ENCODE measurements at regions not wholly inside any gene's neighbourhood (a gene's known extent, or its start where the extent isn't known, plus 50 kb on each side); places are given as distances from the start of the nearest gene placed in this dataset.

DNA sequence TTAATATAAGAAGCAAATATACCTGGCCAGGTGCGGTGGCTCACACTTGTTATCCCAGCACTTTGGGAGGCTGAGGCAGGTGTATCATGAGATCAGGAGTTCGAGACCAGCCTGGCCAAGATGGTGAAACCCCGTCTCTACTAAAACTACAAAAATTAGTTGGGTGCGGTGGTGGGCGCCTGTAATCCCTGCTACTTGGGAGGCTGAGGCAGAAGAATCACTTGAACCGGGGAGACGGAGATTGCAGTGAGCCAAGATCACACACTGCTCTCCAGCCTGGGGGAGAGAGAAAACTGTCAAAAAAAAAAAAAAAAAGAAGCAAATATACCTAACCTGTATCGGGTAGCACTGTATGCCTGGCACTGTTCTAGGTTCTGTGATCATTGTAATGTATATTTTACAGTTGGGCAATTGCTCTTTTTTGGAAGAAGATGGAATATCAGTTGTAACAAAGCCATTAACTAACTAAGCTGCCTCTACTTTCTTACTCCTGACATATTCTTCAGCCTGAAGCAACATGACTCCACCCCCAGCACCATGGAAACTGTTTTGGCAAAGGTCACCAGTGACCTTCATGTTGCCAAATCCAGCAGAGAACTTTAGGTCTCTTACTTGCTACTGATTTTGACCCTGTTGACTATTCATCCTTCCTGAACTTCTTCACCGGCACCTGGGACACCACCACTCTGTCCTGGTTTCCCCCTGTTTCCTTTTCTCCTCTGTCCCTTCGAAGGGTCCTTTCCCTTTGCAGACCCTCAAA, 203.8 kb downstream of the RPLP1 start:
- TF ChIP-seq, protein P1, sequence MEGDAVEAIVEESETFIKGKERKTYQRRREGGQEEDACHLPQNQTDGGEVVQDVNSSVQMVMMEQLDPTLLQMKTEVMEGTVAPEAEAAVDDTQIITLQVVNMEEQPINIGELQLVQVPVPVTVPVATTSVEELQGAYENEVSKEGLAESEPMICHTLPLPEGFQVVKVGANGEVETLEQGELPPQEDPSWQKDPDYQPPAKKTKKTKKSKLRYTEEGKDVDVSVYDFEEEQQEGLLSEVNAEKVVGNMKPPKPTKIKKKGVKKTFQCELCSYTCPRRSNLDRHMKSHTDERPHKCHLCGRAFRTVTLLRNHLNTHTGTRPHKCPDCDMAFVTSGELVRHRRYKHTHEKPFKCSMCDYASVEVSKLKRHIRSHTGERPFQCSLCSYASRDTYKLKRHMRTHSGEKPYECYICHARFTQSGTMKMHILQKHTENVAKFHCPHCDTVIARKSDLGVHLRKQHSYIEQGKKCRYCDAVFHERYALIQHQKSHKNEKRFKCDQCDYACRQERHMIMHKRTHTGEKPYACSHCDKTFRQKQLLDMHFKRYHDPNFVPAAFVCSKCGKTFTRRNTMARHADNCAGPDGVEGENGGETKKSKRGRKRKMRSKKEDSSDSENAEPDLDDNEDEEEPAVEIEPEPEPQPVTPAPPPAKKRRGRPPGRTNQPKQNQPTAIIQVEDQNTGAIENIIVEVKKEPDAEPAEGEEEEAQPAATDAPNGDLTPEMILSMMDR (IDR thresholded peaks at IDR 0.05): no peak
- H3K9me3 ChIP-seq: no peaks in the 10 kb centered on the region
- H3K27me3 ChIP-seq: no peaks in the 10 kb centered on the region
- H3K27ac ChIP-seq: no peak overlapping the region
- intact Hi-C loops (cut with DNase I): no loop called here
- H3K4me1 ChIP-seq: no peaks in the 10 kb centered on the region
- H3K36me3 ChIP-seq: no peaks in the 10 kb centered on the region
- DNase-seq (ENCODE audit: low spot score in 2 of 2): no peak
- no peak overlapping the region for H3K4me3 ChIP-seq

DNA sequence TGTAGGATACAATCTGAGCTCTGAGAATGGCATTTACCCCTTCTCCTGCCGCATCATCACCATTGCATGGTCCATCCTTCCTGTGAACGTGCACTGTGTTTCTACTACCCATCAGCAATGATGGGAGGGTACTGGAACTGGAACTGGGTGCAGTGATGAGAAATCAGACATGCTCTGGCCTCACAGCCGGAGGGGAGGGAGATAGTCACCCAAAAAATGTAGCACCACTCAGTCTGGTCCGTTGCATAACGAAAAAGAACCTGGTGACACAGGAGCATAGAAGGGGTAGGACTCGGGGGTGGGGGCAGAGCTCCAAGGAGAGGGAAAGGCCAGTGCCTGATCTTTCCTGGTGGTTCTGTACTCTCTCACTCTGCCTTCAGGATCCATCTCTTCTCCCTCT, 205.0 kb downstream of the RPLP1 start:
- no peak overlapping the region for H3K27ac ChIP-seq
- H3K4me1 ChIP-seq: no peaks in the 10 kb centered on the region
- no peak for DNase-seq (ENCODE audit: low spot score in 2 of 2)
- intact Hi-C loops (cut with DNase I): no loop called here
- TF ChIP-seq, protein P1 (IDR thresholded peaks at IDR 0.05): no peak
- H3K4me3 ChIP-seq: no peak overlapping the region
- H3K36me3 ChIP-seq: no peaks in the 10 kb centered on the region
- no peaks in the 10 kb centered on the region for H3K27me3 ChIP-seq
- H3K9me3 ChIP-seq: no peaks in the 10 kb centered on the region

DNA sequence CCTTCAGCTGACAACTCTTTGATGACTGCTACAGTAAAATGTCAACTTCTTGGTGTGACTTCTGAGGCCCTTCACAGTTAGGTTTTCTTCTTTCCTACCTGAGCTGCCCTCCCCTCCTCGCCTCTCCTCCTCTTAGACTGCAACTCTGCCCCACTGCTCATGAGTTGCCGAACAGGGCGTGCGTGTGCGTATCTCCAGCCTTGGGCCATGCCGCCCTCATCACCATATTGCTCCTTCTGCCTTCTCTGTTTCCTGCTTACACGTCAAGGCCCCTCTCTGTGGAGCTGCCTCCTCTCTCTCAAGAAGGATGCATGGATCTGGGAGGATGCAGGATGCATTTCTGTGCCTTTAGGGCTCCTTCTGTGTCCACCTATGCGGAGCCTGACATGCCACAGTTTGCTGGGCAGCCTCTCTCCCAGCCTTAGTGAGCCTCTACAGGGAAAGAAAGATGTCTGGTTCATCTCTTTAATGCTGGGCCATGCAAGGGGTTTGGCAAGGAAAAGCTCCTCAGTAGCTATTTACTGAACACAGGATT, 205.9 kb downstream of the RPLP1 start:
- H3K27ac ChIP-seq: no peak overlapping the region
- no peaks in the 10 kb centered on the region for H3K4me1 ChIP-seq
- H3K36me3 ChIP-seq: no peaks in the 10 kb centered on the region
- no peaks in the 10 kb centered on the region for H3K27me3 ChIP-seq
- intact Hi-C loops (cut with DNase I): no loop called here
- H3K4me3 ChIP-seq: no peak overlapping the region
- H3K9me3 ChIP-seq: no peaks in the 10 kb centered on the region
- DNase-seq (ENCODE audit: low spot score in 2 of 2): no peak
- TF ChIP-seq, protein P1 (IDR thresholded peaks at IDR 0.05): no peak

DNA sequence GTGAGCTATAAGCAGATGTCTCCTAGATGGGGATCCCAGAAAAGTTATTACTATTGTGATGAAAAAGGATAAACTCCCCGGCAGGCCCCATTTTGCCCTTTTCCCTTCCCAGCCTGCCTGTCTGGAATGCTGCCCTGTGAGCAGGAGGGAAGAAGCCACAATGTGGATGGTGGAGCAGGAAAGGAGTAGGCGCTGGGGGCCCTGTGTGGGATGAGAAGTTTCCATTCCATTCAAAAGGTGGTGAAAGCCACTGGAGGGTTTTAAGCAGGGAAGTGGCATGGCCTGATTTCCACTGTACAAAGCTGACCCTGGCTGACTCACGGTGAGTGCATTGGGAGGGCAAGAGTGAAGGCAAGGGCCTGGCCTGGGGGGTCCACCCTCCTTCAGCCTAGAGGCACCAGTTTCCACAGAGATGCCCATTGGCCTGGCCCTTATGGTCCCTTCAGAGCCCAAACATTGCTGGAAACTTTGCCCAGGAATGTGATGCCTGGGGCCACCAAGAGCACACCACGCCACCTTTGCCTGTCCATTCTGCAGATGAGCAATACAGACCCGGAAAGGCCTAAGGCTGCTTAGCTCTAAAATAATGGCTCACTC, 206.9 kb downstream of the RPLP1 start:
- H3K27ac ChIP-seq: no peak overlapping the region
- intact Hi-C loops (cut with DNase I): no loop called here
- no peak overlapping the region for H3K4me3 ChIP-seq
- no peaks in the 10 kb centered on the region for H3K4me1 ChIP-seq
- no peak for DNase-seq (ENCODE audit: low spot score in 2 of 2)
- no peaks in the 10 kb centered on the region for H3K36me3 ChIP-seq
- TF ChIP-seq, protein P1 (IDR thresholded peaks at IDR 0.05): no peak
- H3K9me3 ChIP-seq: no peaks in the 10 kb centered on the region
- H3K27me3 ChIP-seq: no peaks in the 10 kb centered on the region

DNA sequence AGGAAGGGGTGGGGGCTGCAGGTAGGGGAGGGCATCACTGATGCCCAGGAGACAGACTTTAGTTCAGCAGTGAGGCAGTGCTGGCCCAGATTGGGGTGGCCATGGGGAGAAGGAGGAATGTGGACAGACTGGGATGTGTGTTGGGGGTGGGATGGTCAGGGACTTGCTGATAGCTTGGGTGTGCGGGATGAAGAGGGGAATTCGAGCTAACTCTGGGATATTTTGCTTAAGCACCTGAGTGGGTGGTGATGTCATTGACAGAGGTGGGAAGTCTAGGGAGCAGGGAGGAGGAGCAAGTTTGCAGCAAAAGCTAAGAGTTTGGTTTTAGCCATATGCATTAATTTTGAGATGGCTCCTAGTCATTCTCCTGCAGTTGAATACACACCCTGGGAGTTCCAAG, 207.5 kb downstream of the RPLP1 start:
- intact Hi-C loops (cut with DNase I): no loop called here
- Histone ChIP-seq H3K9me3 (no peaks in the 10 kb centered on the region), H3K27ac (no peak overlapping the region), H3K36me3 (no peaks in the 10 kb centered on the region), H3K27me3 (no peaks in the 10 kb centered on the region), H3K4me3 (no peak overlapping the region), H3K4me1 (no peaks in the 10 kb centered on the region)
- DNase-seq (ENCODE audit: low spot score in 2 of 2): no peak
- TF ChIP-seq, protein P1 (IDR thresholded peaks at IDR 0.05): no peak
